ENCODE measurements at regions not wholly inside any gene's neighbourhood (a gene's known extent, or its start where the extent isn't known, plus 50 kb on each side); places are given as distances from the start of the nearest gene placed in this dataset.
"Not testable (repeated sequence)": the region's sequence is repeated elsewhere in the genome, so short reads cannot be mapped to it uniquely, and the experiment has no call there.

DNA sequence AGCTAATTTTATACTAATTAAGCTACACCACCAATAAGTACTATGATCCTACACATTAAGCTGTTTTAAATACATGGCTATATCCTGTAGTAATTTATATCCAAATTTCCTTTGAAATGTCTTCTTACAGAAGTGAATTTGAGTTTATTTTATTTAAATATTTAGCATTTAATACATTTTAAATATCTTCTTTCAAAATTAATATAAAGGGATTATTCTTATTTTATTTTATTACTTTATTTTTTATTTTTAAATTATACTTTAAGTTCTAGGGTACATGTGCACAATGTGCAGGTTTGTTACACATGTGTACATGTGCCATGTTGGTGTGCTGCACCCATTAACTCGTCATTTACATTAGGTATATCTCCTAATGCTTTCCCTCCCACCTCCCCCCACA lies 310.9 kb upstream of the IZUMO3 start:
- TF ChIP-seq, protein P1, sequence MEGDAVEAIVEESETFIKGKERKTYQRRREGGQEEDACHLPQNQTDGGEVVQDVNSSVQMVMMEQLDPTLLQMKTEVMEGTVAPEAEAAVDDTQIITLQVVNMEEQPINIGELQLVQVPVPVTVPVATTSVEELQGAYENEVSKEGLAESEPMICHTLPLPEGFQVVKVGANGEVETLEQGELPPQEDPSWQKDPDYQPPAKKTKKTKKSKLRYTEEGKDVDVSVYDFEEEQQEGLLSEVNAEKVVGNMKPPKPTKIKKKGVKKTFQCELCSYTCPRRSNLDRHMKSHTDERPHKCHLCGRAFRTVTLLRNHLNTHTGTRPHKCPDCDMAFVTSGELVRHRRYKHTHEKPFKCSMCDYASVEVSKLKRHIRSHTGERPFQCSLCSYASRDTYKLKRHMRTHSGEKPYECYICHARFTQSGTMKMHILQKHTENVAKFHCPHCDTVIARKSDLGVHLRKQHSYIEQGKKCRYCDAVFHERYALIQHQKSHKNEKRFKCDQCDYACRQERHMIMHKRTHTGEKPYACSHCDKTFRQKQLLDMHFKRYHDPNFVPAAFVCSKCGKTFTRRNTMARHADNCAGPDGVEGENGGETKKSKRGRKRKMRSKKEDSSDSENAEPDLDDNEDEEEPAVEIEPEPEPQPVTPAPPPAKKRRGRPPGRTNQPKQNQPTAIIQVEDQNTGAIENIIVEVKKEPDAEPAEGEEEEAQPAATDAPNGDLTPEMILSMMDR (IDR thresholded peaks at IDR 0.05 in 4 of 5, conservative IDR thresholded peaks at IDR 0.05 in 1 of 5), result not testable (repeated sequence)
- not testable (repeated sequence) for TF ChIP-seq POLR2A (IDR thresholded peaks at IDR 0.05)

Measured in gastrocnemius medialis (tissue), 4 donors.